Suppressor macrophage treated with lipopolysaccharide for 4 hours (primary cell): ENCODE measurements at regions not wholly inside any gene's neighbourhood (a gene's known extent, or its start where the extent isn't known, plus 50 kb on each side); places are given as distances from the start of the nearest gene placed in this dataset.

Experiments used
- DNase-seq: peaks from one replicate; pipeline ENCODE4 v3.0.0-alpha.2; 2020

GRCh38 chr2:38202713-38203445 lies 126.9 kb upstream of the CYP1B1 start:
- DNase-seq = no peak

GRCh38 chr2:38201784-38202183 lies 125.8 kb upstream of the CYP1B1 start:
- no peak for DNase-seq

DNA sequence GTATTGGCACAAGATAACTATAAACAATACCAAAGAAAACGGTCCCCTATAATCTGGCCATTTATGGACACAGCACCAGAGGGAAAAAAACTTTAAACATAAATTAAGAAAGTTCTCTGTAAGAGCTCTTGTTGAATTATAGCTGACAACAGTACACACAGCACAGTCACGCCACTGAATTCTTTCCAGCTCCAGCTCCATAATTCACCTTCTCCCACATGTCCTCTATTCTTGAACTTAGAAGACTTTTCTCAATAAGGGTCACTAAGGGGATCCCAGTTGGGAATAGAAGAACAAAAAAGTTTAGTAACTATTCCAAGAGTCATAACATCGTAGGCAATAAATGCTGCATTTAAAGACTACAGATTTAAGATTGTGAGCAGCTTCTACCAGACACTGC lies 124.6 kb upstream of the CYP1B1 start:
- DNase-seq = no peak

DNA sequence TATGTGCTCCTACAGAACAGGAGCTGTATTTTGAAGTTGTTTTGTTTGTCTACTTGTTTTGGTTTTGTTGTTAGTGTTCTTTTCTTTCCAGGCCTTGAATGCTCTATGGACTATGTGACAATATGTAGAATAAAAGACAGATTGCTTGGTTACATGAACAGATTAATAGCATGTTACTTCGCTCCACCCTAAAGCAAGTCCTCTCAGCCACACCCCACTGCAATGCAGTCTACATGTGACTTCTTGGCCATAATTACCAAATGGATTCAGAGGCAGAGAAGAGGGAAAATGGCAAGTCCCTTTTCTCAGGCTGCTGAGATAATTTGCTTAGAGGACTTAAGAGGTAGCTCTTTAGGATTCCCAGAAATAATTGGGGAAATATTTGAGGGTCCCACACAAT lies 123.2 kb upstream of the CYP1B1 start:
- no peak for DNase-seq

- no peak for DNase-seq
These were observed 118.8 kb upstream of the CYP1B1 start for GRCh38 chr2:38194751-38195150.

- no peak for DNase-seq
These were observed 117.0 kb upstream of the CYP1B1 start for GRCh38 chr2:38192976-38193375.

DNA sequence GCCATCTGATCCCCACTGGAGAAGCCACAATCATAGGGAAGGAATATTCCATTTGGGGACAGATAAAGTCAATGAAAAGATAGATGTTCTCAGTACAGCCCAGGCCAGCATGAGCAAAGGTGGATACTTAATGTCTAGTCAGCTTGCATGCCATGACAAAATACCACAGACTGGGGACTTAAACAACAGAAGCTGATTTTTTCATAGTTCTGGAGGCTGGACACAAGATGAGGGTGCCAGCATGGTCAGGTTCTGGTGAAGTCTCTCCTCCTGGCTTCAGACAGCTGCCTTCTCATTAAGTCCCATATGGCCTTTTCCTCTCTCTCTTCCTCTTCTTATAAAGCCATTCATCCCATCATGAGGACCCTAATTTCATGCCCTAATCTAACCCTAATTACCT lies 116.1 kb upstream of the CYP1B1 start:
- DNase-seq = no peak

DNA sequence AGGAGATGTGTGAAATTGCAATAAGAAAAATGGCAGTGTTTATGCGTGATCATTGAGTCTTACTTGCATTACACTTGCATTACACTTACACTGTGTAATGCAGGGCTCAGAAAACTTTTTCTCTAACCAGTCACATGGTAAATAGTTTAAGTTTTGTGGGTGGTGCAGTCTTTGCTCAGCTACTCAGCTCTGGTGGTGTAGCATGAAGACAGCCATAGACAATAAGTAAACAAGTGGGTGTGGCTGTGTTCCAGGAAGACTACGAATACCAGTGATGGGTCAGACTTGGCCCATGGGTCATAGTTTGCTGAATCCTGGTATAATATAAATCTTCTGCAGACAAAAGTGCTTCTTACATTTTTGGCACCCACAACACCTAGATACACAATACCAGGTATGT lies 115.6 kb upstream of the CYP1B1 start:
- no peak for DNase-seq

DNA sequence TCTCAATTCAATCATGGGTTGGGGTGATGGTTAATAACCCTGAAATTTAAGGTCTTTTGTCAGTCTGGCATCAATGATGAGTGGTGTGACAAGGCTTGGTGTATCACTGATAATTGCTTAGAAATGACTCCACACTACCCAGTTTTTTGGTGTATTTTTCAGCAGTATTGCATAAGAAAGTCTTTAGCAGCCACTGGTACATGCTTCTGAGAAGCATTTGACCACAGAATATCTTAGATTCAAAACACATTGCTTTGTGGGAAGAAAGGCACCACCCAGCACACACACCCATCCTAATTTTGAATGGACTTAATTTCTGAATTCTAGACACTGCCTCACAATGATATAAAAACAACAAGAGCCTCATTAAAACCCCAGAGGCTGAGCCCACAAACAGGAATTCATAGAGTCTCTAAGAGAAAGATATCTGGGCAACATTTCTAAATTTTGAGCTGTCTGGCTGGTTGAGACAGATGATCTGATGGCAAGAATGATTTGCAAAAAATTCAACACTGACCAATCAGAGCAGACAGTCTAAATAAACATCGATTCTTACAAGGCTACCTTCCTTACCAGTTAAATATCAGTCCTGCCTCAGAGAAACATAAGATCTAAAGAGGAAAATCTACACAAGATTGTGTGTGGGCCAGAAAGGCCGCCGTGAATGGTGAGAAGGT lies 114.7 kb upstream of the CYP1B1 start:
- no peak for DNase-seq

- no peak for DNase-seq
These were observed 111.6 kb upstream of the CYP1B1 start for GRCh38 chr2:38187541-38188011.

GRCh38 chr2:38185012-38185491 lies 109.1 kb upstream of the CYP1B1 start:
- peak; percentile 37 for DNase-seq

DNA sequence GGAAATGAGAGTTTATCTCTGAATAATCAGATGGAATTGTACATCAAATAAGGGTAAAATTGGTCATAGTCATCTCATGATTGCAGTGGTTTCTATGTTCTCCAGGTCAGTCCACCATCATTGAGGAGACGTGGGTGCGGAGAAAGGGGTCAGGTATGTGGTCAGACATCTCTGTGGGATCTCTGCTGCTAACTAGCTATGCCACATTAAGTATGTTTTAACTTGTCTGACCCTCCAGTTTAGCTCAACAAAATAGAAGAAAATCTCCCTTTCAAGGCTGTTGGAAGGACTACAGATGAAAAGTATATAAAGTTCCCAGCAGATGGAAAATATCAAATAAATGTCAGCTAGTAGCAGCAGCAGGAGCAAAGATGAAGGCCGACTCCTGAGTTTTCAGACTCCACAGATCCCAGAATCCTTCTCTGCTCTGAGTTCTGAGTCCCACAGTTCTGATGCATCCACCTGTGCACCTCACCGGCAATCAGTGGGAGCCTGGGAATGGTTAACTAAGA lies 106.6 kb upstream of the CYP1B1 start:
- no peak for DNase-seq

GRCh38 chr2:38181806-38182491 lies 106.0 kb upstream of the CYP1B1 start:
- DNase-seq = no peak

GRCh38 chr2:38180754-38181153 lies 104.8 kb upstream of the CYP1B1 start:
- DNase-seq = no peak

GRCh38 chr2:38178556-38179419 lies 102.8 kb upstream of the CYP1B1 start:
- peak; percentile 96 for DNase-seq

DNA sequence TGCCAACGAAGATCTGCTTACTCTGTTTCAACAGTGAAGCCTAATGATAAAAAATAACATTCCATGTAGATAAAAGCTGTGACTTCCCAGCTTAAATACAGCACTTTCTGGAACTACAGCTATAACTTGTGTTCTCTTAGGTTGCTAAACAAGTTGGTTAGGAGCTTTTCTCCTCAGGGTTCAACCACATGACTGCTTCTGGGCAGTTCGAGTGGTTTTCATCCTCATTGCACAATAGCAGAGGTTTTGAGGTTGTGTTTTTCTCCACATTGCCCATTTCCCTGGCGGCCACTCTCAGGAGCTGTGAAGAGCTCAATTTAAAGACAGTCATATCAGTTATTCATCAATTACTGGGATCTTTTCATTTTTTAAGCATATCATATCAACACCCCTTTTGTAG lies 102.2 kb upstream of the CYP1B1 start:
- peak; percentile 76 for DNase-seq

DNA sequence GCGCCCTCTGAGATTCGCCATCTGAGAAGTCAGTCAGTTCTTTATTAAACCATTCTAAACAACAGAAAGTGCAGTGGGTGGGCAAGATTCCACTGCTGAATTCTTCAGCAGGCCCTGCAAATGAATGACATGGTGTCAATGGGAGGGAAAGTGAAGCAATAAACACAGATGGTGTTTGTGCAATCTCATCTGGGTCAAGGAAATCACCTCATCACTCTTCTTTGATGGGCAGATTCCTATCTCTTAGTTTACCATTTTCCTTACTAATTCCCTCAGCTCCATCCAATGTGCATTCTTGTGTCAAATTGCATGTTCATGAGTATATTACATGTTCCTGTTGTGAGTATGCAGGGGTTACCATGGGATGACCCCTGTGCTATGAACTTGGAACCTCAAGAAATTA lies 100.7 kb upstream of the CYP1B1 start:
- peak; percentile 57 for DNase-seq

DNA sequence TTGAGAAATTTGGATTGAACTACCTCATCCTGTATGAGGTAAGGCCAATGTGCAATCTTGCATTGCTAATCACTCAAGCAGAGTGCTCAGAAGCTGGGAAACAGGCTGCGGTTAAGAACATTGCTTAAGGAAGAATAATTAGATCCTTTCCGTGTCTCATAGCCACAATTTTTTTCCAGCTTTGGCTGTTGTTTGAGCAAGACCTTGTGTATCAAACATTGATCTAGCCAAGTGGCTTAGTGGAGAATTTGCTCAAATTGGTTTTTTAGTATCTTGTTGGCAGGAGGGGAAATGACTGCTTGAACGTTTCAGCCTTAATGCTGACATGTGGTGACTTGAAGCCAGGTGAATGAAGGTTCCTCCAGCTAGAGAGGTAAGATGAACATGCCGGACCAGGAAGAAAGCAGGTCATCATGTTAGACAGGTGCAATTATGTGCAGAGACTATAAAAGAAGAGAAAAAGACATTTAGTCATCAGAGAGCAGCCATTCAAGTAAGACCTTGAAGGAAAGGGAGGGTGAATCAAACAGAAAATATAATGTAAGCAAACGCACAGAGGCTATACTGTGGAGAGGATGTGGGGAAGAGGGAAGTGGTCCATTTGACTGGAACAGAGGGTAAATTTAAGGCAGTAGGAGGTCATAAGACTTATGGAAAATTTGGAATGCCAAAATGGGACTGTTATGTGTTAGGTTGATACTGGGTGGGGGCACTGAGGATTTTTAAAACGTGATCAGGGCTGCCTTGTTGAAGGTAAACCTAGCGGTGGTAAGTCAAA lies 98.9 kb upstream of the CYP1B1 start:
- DNase-seq = peak; percentile 90

GRCh38 chr2:38174131-38174530 lies 98.2 kb upstream of the CYP1B1 start:
- DNase-seq = no peak

DNA sequence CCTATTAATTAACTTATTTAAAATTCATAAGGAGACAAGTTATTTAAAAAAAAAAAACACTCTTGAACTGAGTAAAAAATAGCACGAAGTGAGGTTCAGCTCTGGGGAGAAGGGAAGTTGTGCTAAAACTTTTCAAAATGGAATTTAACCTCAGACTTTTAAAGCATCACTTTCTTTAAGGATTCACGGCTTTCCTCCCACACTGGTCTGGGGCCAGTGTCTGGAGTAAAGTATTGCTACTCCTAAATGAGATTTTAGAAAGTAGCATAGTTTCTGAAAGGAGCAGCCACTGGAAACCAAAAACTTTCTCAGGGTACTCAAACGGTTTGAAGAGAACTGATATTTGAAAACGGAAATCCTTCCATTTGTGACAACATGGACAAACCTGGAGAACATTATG lies 97.7 kb upstream of the CYP1B1 start:
- DNase-seq = no peak

DNA sequence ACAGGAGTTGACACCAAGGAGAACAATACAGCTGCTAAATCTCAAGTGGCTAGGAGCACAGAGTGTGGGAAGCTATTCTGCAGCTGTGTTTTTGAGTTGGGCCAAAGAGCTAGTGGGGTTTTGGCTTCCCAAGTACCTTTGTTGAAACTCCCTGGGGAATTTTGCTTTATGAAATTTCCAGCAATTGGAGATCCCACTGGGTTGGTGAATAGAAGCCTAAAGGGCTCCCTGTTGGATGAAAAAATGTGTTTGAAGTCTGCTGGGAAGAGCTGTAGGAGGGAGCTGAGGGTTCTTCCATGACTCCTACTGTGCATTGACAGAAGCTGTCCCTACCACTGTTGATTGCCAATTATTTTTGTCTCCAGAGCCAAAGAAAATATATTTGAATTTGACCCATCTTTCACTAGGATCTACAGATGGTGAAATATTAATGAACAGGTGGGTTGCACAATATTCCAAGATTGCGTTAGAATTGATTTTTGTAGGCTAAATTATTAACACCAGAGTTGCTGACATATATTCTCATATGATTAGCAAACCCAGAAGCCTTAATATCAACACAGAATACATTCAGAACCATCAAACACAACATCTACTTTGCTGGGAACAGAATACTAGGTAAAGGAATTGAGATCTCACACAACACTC lies 95.4 kb upstream of the CYP1B1 start:
- no peak for DNase-seq
